MM.1S (cell line): ENCODE measurements at regions not wholly inside any gene's neighbourhood (a gene's known extent, or its start where the extent isn't known, plus 50 kb on each side); places are given as distances from the start of the nearest gene placed in this dataset.

Experiments
- EZH2 ChIP-seq: fragments of 300-600 bp; sonication (generic); optimal IDR thresholded peaks from 2 replicates; pipeline ENCODE3; 2017; ENCODE audit warnings: low read depth, mild to moderate bottlenecking, antibody characterized with exemption, low read length, mixed read lengths
- EZH2phosphoT487 ChIP-seq: fragments of 300-600 bp; sonication (generic); IDR thresholded peaks from 2 replicates; pipeline ENCODE4 v1.6.1; 2018; ENCODE audit warnings: antibody characterized with exemption, low read length
- TF ChIP-seq, protein P1 (sequence below): fragments of 300-600 bp; sonication (generic); IDR thresholded peaks from 2 replicates; pipeline ENCODE4 v1.5.1; 2016; ENCODE audit warnings: antibody characterized with exemption, low read length, mixed read lengths

DNA sequence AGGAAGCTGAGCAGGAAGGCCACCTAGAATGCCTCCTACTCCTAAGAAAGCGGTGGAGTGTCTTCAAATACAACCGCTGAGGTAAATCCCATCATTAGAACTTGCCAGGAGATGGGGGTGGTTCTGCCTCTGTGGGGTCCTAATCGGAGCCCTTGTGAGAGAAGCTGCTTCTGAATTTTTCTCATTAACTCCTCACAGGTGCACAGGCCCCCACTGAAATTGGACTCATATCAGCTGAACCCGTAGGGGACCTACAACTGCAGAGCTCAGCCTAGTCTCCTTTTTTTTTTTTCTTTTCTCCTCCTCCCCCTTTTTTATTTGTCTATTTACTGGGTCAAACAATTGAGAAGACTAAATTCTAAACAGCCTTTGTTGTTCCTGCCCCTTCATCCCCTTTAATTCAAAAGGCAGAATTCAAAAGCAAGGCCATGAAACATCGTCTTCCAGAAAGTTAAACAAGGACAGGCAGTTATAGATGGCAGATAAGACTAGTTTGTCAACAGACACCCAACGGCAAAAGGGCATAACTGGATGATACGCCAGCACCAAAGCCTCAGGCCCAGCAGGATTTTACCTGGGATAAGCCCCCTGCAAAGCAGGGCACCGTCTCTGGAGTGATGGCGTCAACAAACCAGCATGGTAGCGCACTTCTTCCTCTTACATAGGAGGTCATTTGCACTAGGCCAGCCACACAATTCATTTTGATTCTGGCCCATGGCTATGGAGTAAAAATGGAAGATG is 213.7 kb upstream of the HES1 start:
- TF ChIP-seq, protein P1, sequence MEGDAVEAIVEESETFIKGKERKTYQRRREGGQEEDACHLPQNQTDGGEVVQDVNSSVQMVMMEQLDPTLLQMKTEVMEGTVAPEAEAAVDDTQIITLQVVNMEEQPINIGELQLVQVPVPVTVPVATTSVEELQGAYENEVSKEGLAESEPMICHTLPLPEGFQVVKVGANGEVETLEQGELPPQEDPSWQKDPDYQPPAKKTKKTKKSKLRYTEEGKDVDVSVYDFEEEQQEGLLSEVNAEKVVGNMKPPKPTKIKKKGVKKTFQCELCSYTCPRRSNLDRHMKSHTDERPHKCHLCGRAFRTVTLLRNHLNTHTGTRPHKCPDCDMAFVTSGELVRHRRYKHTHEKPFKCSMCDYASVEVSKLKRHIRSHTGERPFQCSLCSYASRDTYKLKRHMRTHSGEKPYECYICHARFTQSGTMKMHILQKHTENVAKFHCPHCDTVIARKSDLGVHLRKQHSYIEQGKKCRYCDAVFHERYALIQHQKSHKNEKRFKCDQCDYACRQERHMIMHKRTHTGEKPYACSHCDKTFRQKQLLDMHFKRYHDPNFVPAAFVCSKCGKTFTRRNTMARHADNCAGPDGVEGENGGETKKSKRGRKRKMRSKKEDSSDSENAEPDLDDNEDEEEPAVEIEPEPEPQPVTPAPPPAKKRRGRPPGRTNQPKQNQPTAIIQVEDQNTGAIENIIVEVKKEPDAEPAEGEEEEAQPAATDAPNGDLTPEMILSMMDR = no peak
- TF ChIP-seq EZH2 (no peak), EZH2phosphoT487 (no peak)
